ENCODE measurements at regions not wholly inside any gene's neighbourhood (a gene's known extent, or its start where the extent isn't known, plus 50 kb on each side); places are given as distances from the start of the nearest gene placed in this dataset.

GRCh38 chr3:74413547-74414241 lies 200.8 kb downstream of the CNTN3 start:
- H3K4me3 ChIP-seq (ENCODE audit: low read depth, low read length), result no peak overlapping the region
- TF ChIP-seq MAX (IDR thresholded peaks at IDR 0.05; ENCODE audit: low read depth, low read length) (no peak), MYC (IDR thresholded peaks at IDR 0.05; ENCODE audit: low read depth, low read length) (no peak), CTCF (IDR thresholded peaks at IDR 0.05; ENCODE audit: low read depth, low read length) (no peak)
- no peak for DNase-seq (ENCODE audit: low read depth)

GRCh38 chr3:74410276-74410941 lies 204.1 kb downstream of the CNTN3 start:
- TF ChIP-seq MYC (IDR thresholded peaks at IDR 0.05; ENCODE audit: low read depth, low read length), result no peak
- TF ChIP-seq POLR2A (IDR thresholded peaks at IDR 0.05; ENCODE audit: extremely low read depth, insufficient read length), result no peak
- TF ChIP-seq MAX (IDR thresholded peaks at IDR 0.05; ENCODE audit: low read depth, low read length), result no peak
- TF ChIP-seq CTCF (IDR thresholded peaks at IDR 0.05; ENCODE audit: low read depth, low read length), result no peak
- DNase-seq (ENCODE audit: low read depth), result no peak
- H3K4me3 ChIP-seq (ENCODE audit: low read depth, low read length), result no peak overlapping the region

GRCh38 chr3:74409066-74409465 lies 205.4 kb downstream of the CNTN3 start:
- no peak for DNase-seq (ENCODE audit: low read depth)
- TF ChIP-seq MYC (IDR thresholded peaks at IDR 0.05; ENCODE audit: low read depth, low read length), result no peak
- no peak for TF ChIP-seq POLR2A (IDR thresholded peaks at IDR 0.05; ENCODE audit: extremely low read depth, insufficient read length)
- no peak for TF ChIP-seq CTCF (IDR thresholded peaks at IDR 0.05; ENCODE audit: low read depth, low read length)
- TF ChIP-seq MAX (IDR thresholded peaks at IDR 0.05; ENCODE audit: low read depth, low read length), result no peak

GRCh38 chr3:74403307-74403706 lies 211.2 kb downstream of the CNTN3 start:
- H3K4me3 ChIP-seq (ENCODE audit: low read depth, low read length), result no peak overlapping the region
- no peak for DNase-seq (ENCODE audit: low read depth)
- TF ChIP-seq POLR2A (IDR thresholded peaks at IDR 0.05; ENCODE audit: extremely low read depth, insufficient read length) (no peak), CTCF (IDR thresholded peaks at IDR 0.05; ENCODE audit: low read depth, low read length) (no peak), MYC (IDR thresholded peaks at IDR 0.05; ENCODE audit: low read depth, low read length) (no peak), MAX (IDR thresholded peaks at IDR 0.05; ENCODE audit: low read depth, low read length) (no peak)

More at GRCh38 chr3:74409066-74409465, 205.4 kb downstream of the CNTN3 start:
- H3K4me3 ChIP-seq (ENCODE audit: low read depth, low read length), result no peak overlapping the region

- no peak for DNase-seq (ENCODE audit: low read depth)
- no peak overlapping the region for H3K4me3 ChIP-seq (ENCODE audit: low read depth, low read length)
- TF ChIP-seq POLR2A (IDR thresholded peaks at IDR 0.05; ENCODE audit: extremely low read depth, insufficient read length) (no peak), CTCF (IDR thresholded peaks at IDR 0.05; ENCODE audit: low read depth, low read length) (no peak), MAX (IDR thresholded peaks at IDR 0.05; ENCODE audit: low read depth, low read length) (no peak), MYC (IDR thresholded peaks at IDR 0.05; ENCODE audit: low read depth, low read length) (no peak)
Measured at GRCh38 chr3:74402821-74403220, 211.6 kb downstream of the CNTN3 start.
